Right atrium auricular region (tissue), 2 donors: ENCODE measurements at regions not wholly inside any gene's neighbourhood (a gene's known extent, or its start where the extent isn't known, plus 50 kb on each side); places are given as distances from the start of the nearest gene placed in this dataset.
A peak's percentile ranks its signal among the peaks of the same experiment; 100 is the strongest.

ENCODE experiments used
- DNase-seq: peaks from one replicate; pipeline ENCODE4 v3.0.0-alpha.2; 2019; ENCODE audit warnings: low spot score
- H3K27ac ChIP-seq, 2 donors: fragments of 200-600 bp; sonication (generic); 1 replicate in 1 of 2; 2 replicates in 1 of 2; pipeline ENCODE4 v1.5.1; 2016 to 2019
- H3K27me3 ChIP-seq, 2 donors: fragments of 200-600 bp; sonication (generic); one replicate each; pipeline versions ENCODE4 v1.5.1 to v1.6.0; 2017 to 2019
- H3K36me3 ChIP-seq: fragments of 200-600 bp; sonication (generic); one replicate; pipeline ENCODE4 v1.5.1; 2016
- H3K4me1 ChIP-seq, 2 donors: fragments of 200-600 bp; sonication (generic); one replicate each; pipeline versions ENCODE4 v1.5.1 to v1.6.0; 2017 to 2019
- H3K4me3 ChIP-seq, 2 donors: fragments of 200-600 bp; sonication (generic); 1 replicate in 1 of 2; 2 replicates in 1 of 2; pipeline ENCODE4 v1.5.1; 2017 to 2019; ENCODE audit warnings: mild to moderate bottlenecking in 1 of 2, moderate library complexity in 1 of 2
- H3K9me3 ChIP-seq, 2 donors: fragments of 200-600 bp; sonication (generic); one replicate each; pipeline ENCODE4 v1.5.1; 2019
- TF ChIP-seq, protein P1 (sequence below), 2 donors: fragments of 200-600 bp; sonication (generic); IDR thresholded peaks; one replicate each; pipeline ENCODE4 v1.5.1; 2019; ENCODE audit warnings: antibody characterized with exemption in 2 of 2

DNA sequence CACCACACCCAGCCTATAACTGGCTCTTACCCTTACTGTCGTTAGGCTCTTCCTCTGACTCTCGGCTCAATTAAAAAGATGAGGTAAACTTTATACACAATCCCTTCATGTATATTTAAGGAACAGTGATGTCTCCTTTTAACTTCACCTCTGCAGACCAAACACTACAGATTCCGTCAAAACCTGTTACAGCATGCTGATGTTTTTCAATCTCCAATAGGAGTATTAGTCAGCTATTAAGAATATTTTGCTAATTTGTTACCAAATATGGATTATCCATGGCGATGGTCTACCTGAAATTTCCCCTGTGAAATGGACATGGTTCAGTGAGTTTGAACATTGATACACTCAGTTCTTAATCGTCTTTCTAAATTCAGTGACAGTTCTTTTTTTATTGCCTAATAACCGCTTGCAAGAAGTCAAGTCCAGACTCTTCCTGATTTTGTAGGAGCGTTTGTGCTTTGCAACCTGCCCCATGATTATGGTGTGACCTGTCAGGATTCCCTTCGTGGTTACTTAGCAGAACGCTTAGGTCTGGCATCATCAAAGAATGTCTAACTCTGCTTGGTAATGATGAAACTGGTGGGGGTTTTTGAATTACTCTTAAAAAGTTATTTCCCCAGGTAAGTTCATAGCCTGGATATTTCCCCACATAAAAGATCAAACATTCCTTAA lies 72.2 kb upstream of the STOX2 start:
- H3K36me3 ChIP-seq, result no peaks in the 10 kb centered on the region
- H3K27ac ChIP-seq, result no peak overlapping the region
- no peak overlapping the region for H3K4me3 ChIP-seq
- H3K9me3 ChIP-seq, result no peaks in the 10 kb centered on the region
- TF ChIP-seq, protein P1, sequence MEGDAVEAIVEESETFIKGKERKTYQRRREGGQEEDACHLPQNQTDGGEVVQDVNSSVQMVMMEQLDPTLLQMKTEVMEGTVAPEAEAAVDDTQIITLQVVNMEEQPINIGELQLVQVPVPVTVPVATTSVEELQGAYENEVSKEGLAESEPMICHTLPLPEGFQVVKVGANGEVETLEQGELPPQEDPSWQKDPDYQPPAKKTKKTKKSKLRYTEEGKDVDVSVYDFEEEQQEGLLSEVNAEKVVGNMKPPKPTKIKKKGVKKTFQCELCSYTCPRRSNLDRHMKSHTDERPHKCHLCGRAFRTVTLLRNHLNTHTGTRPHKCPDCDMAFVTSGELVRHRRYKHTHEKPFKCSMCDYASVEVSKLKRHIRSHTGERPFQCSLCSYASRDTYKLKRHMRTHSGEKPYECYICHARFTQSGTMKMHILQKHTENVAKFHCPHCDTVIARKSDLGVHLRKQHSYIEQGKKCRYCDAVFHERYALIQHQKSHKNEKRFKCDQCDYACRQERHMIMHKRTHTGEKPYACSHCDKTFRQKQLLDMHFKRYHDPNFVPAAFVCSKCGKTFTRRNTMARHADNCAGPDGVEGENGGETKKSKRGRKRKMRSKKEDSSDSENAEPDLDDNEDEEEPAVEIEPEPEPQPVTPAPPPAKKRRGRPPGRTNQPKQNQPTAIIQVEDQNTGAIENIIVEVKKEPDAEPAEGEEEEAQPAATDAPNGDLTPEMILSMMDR (IDR thresholded peaks at IDR 0.05), result no peak
- no peaks in the 10 kb centered on the region for H3K27me3 ChIP-seq
- peaks cover 0 to 37% of the 10 kb centered on the region in 2 donors for H3K4me1 ChIP-seq
- DNase-seq, result no peak

DNA sequence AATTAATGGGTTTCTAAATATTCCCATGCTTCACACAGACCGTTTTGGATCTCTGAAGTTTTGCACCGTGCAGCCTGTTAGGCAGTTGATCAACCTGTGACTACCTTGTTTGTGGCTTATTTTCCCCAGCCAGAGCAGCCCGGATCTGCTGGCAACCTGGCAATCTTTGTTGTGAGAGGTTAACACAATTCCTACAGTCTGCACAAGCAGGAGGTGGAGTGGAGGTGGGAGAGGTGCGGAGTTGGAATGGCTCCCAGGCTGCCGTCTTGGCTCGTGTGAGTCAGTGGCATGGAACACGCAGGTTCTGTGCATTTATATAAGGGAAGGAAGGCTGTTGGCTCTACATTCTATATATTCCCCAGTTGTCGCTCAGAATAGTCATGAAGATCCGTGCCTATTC lies 70.9 kb upstream of the STOX2 start:
- Histone ChIP-seq H3K9me3 (no peaks in the 10 kb centered on the region), H3K36me3 (no peaks in the 10 kb centered on the region), H3K27ac (no peak overlapping the region), H3K4me3 (no peak overlapping the region), H3K27me3 (no peaks in the 10 kb centered on the region), H3K4me1 (peaks cover 0 to 37% of the 10 kb centered on the region in 2 donors)
- TF ChIP-seq, protein P1 (IDR thresholded peaks at IDR 0.05), result no peak
- no peak for DNase-seq

DNA sequence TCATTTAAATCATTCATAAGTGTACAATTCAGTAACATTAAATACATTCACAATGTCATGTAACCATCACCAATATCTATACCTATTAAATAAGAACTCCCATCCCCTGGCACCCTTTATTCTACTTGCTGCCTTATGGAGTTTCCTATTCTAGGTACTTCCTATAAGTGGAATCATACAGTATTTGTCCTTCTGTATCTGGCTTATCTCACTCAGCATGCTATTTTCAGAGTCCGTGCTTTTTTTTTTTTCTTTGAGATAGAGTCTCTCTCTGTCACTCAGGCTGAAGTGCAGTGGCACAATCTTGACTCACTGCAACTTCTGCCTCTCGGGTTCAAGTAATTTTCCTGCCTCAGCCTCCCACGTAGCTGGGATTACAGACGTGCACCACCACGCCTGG lies 67.9 kb upstream of the STOX2 start:
- no peak overlapping the region for H3K27ac ChIP-seq
- DNase-seq, result no peak
- H3K27me3 ChIP-seq, result no peaks in the 10 kb centered on the region
- no peak overlapping the region for H3K4me3 ChIP-seq
- peaks cover 0 to 13% of the 10 kb centered on the region in 2 donors for H3K4me1 ChIP-seq
- H3K36me3 ChIP-seq, result no peaks in the 10 kb centered on the region
- H3K9me3 ChIP-seq, result no peaks in the 10 kb centered on the region
- TF ChIP-seq, protein P1 (IDR thresholded peaks at IDR 0.05), result no peak

DNA sequence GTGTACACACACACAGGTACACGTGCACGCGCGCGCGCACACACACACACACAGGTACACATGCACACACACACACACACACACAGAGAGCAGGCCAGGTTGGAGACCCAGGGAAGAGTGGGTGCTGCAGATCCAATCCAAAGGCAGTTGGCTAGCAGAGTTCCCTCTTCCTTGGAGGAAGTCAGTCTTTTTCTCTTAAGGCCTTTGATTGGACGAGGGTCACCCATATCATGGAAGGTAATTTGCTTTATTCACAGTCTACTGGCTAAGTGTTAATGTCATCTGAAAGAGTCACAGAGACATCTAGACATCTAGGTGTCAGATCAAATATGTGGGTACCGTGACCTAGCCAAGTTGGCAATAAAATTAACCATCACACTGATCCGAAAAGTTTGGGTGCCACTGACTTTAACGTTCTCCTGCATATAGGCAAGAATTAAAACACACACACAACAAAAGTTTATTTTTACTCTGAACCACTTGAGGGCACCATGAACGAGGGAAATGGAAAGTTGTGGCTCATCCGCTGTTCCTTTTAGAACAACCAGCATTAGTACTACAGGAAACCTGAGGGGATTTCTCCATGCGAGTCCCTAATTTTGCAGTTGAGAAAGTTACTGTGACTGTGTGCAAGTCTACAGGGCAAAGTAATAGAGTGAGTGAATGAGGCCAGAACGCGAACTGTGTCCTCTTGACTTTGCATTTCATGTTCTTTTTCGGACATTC lies 66.0 kb upstream of the STOX2 start:
- no peak for DNase-seq
- H3K27me3 ChIP-seq, result no peaks in the 10 kb centered on the region
- no peaks in the 10 kb centered on the region for H3K9me3 ChIP-seq
- no peak overlapping the region for H3K4me3 ChIP-seq
- H3K4me1 ChIP-seq, result peaks cover 0 to 23% of the 10 kb centered on the region in 2 donors
- no peak overlapping the region for H3K27ac ChIP-seq
- no peaks in the 10 kb centered on the region for H3K36me3 ChIP-seq
- TF ChIP-seq, protein P1 (IDR thresholded peaks at IDR 0.05), result peak in 1 of 2 donors; percentile 57

DNA sequence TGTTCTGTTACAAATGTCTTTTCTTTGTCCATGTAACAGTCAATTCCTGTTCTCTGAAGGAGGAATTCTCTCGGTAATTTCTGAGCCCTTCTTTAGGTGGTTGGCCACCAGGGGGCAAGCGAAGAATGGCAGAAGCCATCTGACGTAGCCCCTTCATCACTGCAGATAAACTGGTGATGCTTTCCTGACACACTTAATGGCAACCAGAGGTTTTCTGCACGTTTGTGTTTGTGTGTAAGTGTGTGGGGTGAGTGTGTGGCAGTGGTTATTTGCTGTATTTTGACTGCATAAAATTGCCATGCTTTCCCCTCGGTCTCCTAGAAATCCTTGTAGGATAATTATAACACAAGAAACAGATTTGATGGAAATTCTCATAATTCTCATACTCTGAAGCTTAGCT lies 64.8 kb upstream of the STOX2 start:
- Histone ChIP-seq H3K4me3 (no peak overlapping the region), H3K4me1 (peaks cover 0 to 23% of the 10 kb centered on the region in 2 donors), H3K9me3 (no peaks in the 10 kb centered on the region), H3K27me3 (no peaks in the 10 kb centered on the region), H3K27ac (no peak overlapping the region), H3K36me3 (no peaks in the 10 kb centered on the region)
- TF ChIP-seq, protein P1 (IDR thresholded peaks at IDR 0.05), result peak; percentile 71 to 92
- peak; percentile 88 for DNase-seq
